ENCODE measurements at regions not wholly inside any gene's neighbourhood (a gene's known extent, or its start where the extent isn't known, plus 50 kb on each side); places are given as distances from the start of the nearest gene placed in this dataset.

DNA sequence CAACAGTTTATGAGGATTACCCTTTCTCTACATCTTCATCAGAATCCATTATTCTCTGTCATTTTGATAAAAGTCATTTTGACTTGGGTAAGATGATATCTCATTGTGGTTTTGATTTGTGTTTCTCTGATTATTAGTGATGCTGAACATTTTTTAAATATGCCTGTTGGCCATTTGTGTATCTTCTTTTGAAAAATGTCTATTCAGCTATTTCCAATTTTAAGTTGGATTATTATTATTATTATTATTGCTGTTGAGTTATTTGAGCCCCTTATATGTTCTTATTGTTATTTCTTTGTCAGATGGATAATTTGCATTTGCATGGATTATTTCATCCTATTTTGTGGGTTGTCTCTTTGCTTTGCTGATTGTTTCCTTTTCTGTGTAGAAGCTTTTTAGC lies 421.2 kb upstream of the LMCD1 start:
- H3K27me3 Mint-ChIP-seq, result no peaks in the 10 kb centered on the region
- TF ChIP-seq, protein P1, sequence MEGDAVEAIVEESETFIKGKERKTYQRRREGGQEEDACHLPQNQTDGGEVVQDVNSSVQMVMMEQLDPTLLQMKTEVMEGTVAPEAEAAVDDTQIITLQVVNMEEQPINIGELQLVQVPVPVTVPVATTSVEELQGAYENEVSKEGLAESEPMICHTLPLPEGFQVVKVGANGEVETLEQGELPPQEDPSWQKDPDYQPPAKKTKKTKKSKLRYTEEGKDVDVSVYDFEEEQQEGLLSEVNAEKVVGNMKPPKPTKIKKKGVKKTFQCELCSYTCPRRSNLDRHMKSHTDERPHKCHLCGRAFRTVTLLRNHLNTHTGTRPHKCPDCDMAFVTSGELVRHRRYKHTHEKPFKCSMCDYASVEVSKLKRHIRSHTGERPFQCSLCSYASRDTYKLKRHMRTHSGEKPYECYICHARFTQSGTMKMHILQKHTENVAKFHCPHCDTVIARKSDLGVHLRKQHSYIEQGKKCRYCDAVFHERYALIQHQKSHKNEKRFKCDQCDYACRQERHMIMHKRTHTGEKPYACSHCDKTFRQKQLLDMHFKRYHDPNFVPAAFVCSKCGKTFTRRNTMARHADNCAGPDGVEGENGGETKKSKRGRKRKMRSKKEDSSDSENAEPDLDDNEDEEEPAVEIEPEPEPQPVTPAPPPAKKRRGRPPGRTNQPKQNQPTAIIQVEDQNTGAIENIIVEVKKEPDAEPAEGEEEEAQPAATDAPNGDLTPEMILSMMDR (IDR thresholded peaks at IDR 0.05), result no peak
- H3K36me3 ChIP-seq (ENCODE audit: insufficient read depth, low read length), result no peaks in the 10 kb centered on the region
- no peak for ATAC-seq (ENCODE audit: poor library complexity)
- no peak overlapping the region for H3K4me3 ChIP-seq (ENCODE audit: low read length)
- H3K27ac Mint-ChIP-seq, result no peak overlapping the region
- no peak overlapping the region for H3K27ac ChIP-seq (ENCODE audit: low read depth in 1 of 2, low read length in 2 of 2)
- H3K4me1 Mint-ChIP-seq (ENCODE audit: low read depth), result peaks cover 7% of the 10 kb centered on the region
- no peaks in the 10 kb centered on the region for H3K4me1 ChIP-seq (ENCODE audit: insufficient read depth, low read length)
- no peaks in the 10 kb centered on the region for H3K9me3 ChIP-seq (ENCODE audit: control insufficient read depth in 1 of 2, insufficient read depth in 1 of 2, low read length in 2 of 2)
- no peaks in the 10 kb centered on the region for H3K9me3 Mint-ChIP-seq
- H3K27me3 ChIP-seq (ENCODE audit: control insufficient read depth in 1 of 2, insufficient read depth in 2 of 2, low read length in 2 of 2), result no peaks in the 10 kb centered on the region
- no peaks in the 10 kb centered on the region for H3K36me3 Mint-ChIP-seq (ENCODE audit: low read depth)
- ChIA-PET POLR2A (no interaction called here), CTCF (no interaction called here)
- H3K4me3 Mint-ChIP-seq, result no peak overlapping the region
- no peak for DNase-seq
- intact Hi-C loops (cut with DNase I, micrococcal nuclease), result no loop called here

DNA sequence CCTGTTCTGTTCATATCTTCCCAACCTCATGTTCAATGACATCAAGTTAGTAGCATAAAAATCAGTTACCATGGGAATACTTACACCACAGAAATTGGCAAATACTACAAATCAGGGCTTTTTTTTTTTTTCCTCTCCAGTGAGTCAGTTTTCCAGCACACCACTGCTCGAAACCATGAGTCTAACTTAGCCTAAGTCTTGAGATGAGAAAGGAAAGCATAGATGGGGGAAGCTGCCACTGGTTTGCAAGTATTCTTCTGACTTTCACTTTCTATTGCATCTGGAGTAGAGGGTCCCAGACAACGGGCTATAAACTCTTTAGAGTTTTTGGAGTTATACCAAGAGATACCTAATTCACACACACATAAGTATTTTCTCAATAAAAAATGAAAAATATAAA lies 416.1 kb upstream of the LMCD1 start:
- Mint-ChIP-seq H3K27ac (no peak overlapping the region), H3K36me3 (ENCODE audit: low read depth) (no peaks in the 10 kb centered on the region), H3K4me1 (ENCODE audit: low read depth) (peaks cover 7% of the 10 kb centered on the region), H3K4me3 (no peak overlapping the region), H3K27me3 (peaks cover 3% of the 10 kb centered on the region), H3K9me3 (no peaks in the 10 kb centered on the region)
- Histone ChIP-seq H3K4me3 (ENCODE audit: low read length) (no peak overlapping the region), H3K27me3 (ENCODE audit: control insufficient read depth in 1 of 2, insufficient read depth in 2 of 2, low read length in 2 of 2) (no peaks in the 10 kb centered on the region), H3K9me3 (ENCODE audit: control insufficient read depth in 1 of 2, insufficient read depth in 1 of 2, low read length in 2 of 2) (no peaks in the 10 kb centered on the region), H3K4me1 (ENCODE audit: insufficient read depth, low read length) (no peaks in the 10 kb centered on the region), H3K27ac (ENCODE audit: low read depth in 1 of 2, low read length in 2 of 2) (no peak overlapping the region), H3K36me3 (ENCODE audit: insufficient read depth, low read length) (no peaks in the 10 kb centered on the region)
- ChIA-PET POLR2A (no interaction called here), CTCF (no interaction called here)
- TF ChIP-seq, protein P1 (IDR thresholded peaks at IDR 0.05), result no peak
- ATAC-seq (ENCODE audit: poor library complexity) (no peak), DNase-seq (no peak)
- intact Hi-C loops (cut with DNase I, micrococcal nuclease), result no loop called here

DNA sequence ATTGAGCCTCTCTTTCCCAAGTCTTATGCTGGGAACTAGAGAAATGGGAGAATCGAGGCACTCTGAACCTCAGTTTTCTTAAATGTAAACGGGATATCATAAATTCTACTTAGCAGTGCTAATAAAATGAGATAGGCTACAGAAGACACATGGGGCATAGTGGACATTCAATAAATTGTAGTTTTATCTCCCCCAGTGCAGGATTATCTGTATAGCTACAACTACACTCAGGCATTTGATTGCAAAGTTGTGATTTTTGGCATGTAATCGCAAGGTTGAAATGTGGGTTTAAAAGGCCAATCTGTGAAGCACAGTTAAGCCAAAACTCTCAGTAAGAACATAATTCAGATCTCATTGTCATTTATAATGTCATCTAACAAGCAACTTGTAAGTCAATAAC lies 413.7 kb upstream of the LMCD1 start:
- H3K27me3 Mint-ChIP-seq, result peaks cover 3% of the 10 kb centered on the region
- no peak overlapping the region for H3K27ac Mint-ChIP-seq
- no peaks in the 10 kb centered on the region for H3K36me3 ChIP-seq (ENCODE audit: insufficient read depth, low read length)
- DNase-seq (no peak), ATAC-seq (ENCODE audit: poor library complexity) (no peak)
- TF ChIP-seq, protein P1 (IDR thresholded peaks at IDR 0.05), result no peak
- intact Hi-C loops (cut with DNase I, micrococcal nuclease), result no loop called here
- H3K9me3 ChIP-seq (ENCODE audit: control insufficient read depth in 1 of 2, insufficient read depth in 1 of 2, low read length in 2 of 2), result no peaks in the 10 kb centered on the region
- H3K27ac ChIP-seq (ENCODE audit: low read depth in 1 of 2, low read length in 2 of 2), result no peak overlapping the region
- H3K4me1 ChIP-seq (ENCODE audit: insufficient read depth, low read length), result no peaks in the 10 kb centered on the region
- H3K36me3 Mint-ChIP-seq (ENCODE audit: low read depth), result no peaks in the 10 kb centered on the region
- H3K4me3 ChIP-seq (ENCODE audit: low read length), result no peak overlapping the region
- H3K27me3 ChIP-seq (ENCODE audit: control insufficient read depth in 1 of 2, insufficient read depth in 2 of 2, low read length in 2 of 2), result no peaks in the 10 kb centered on the region
- no peak overlapping the region for H3K4me3 Mint-ChIP-seq
- H3K4me1 Mint-ChIP-seq (ENCODE audit: low read depth), result peaks cover 7% of the 10 kb centered on the region
- H3K9me3 Mint-ChIP-seq, result no peaks in the 10 kb centered on the region
- POLR2A ChIA-PET, result no interaction called here
- CTCF ChIA-PET, result no interaction called here

Data from CD4-positive, alpha-beta T cell (primary cell).